K562 (cell line): ENCODE measurements at regions not wholly inside any gene's neighbourhood (a gene's known extent, or its start where the extent isn't known, plus 50 kb on each side); places are given as distances from the start of the nearest gene placed in this dataset.

ENCODE experiments used
- ATAC-seq: fragments of 200-7000 bp; cut with Tn5 transposase; 3 replicates; pipeline ENCODE4 v1.9.1; 2020; ENCODE audit warnings: moderate library complexity
- BruUV-seq: library from RNA; stranded (reverse); fragments of 400-500 nt; replicated peaks from 2 replicates; lab custom pipeline; 2021; lab: Mats Ljungman, UMichigan
- CTCF ChIA-PET: fragments of 300-600 bp; formaldehyde crosslinking; extraction: SDS; loops from one replicate; lab custom pipeline; 2021; ENCODE audit warnings: low intra/inter-chr PET ratio; lab: Yijun Ruan, JAX
- POLR2A ChIA-PET: fragments of 300-600, 350-650 bp; sonication (Branson Sonifier 250); formaldehyde crosslinking; extraction: SDS; loops from one replicate; lab custom pipeline; 2021; ENCODE audit warnings: antibody characterized with exemption, inconsistent platforms; lab: Yijun Ruan, JAX
- DNase-seq, 4 experiments: peaks; one replicate each; pipeline versions ENCODE4 v3.0.0 to v3.0.0-alpha.2; 2011 to 2018; ENCODE audit warnings: low spot score in 3 of 4, mixed read lengths in 3 of 4; ENCODE audit errors: extremely low read depth in 1 of 4
- FAIRE-seq: peaks from 2 replicates; lab custom pipeline; 2011; peaks lifted over from hg19 to GRCh38; lab: Jason Lieb, UNC
- H2AFZ ChIP-seq: 2 replicates; pipeline ENCODE4 v1.6.0; 2011; ENCODE audit warnings: low read depth, low read length, control low read depth, inconsistent platforms
- H3K27ac ChIP-seq: fragments of 200-600 bp; 3 replicates; pipeline ENCODE4 v1.8.0; 2011; ENCODE audit warnings: low read depth, mild to moderate bottlenecking, control low read depth, inconsistent platforms, low read length, moderate library complexity, mixed read lengths; ENCODE audit errors: extremely low read depth
- H3K27me3 ChIP-seq, 2 experiments: fragments of 300-600 bp in 1 of 2; 2 replicates in 1 of 2; 3 replicates in 1 of 2; pipeline versions ENCODE4 v1.6.0 to v1.8.0; 2011; ENCODE audit warnings: inconsistent platforms in 2 of 2, low read length in 2 of 2, mild to moderate bottlenecking in 1 of 2, mixed read lengths in 1 of 2, moderate library complexity in 1 of 2; ENCODE audit not compliant: control insufficient read depth in 2 of 2, insufficient read depth in 2 of 2
- H3K36me3 ChIP-seq: fragments of 300-600 bp; 3 replicates; pipeline ENCODE4 v1.8.0; 2011; ENCODE audit warnings: mild to moderate bottlenecking, low read length, inconsistent platforms; ENCODE audit not compliant: control insufficient read depth, insufficient read depth
- H3K4me1 ChIP-seq, 2 experiments: fragments of 200-600 bp in 1 of 2; replicated peaks in 1 of 2; 2 replicates in 1 of 2; 3 replicates in 1 of 2; pipeline versions ENCODE4 v1.5.1 to v1.8.0; 2011; ENCODE audit warnings: inconsistent platforms in 2 of 2, low read length in 2 of 2, mild to moderate bottlenecking in 1 of 2, mixed read lengths in 1 of 2, moderate library complexity in 1 of 2; ENCODE audit not compliant: control insufficient read depth in 2 of 2, insufficient read depth in 2 of 2
- H3K4me2 ChIP-seq: 2 replicates; pipeline ENCODE4 v1.6.1; 2011; ENCODE audit warnings: low read length, control low read depth, inconsistent platforms, mixed read lengths; ENCODE audit not compliant: insufficient read depth
- H3K4me3 ChIP-seq: fragments of 200-600 bp; sonication (generic), shearing (Covaris generic); 2 replicates; pipeline ENCODE4 v1.5.1; 2016; ENCODE audit warnings: control low read depth, inconsistent platforms
- H3K79me2 ChIP-seq: fragments of 200-600 bp; 3 replicates; pipeline ENCODE4 v1.8.0; 2011; ENCODE audit warnings: low read length, inconsistent platforms; ENCODE audit not compliant: control insufficient read depth, insufficient read depth
- H3K9ac ChIP-seq, 2 experiments: 2 replicates each; pipeline versions ENCODE4 v1.6.0 to v1.6.1; 2011; ENCODE audit warnings: low read depth in 2 of 2, low read length in 2 of 2, control low read depth in 1 of 2, inconsistent platforms in 1 of 2, mild to moderate bottlenecking in 1 of 2, mixed read lengths in 1 of 2; ENCODE audit not compliant: insufficient read depth in 1 of 2
- H3K9me1 ChIP-seq: one replicate; pipeline ENCODE4 v1.6.0; 2011; ENCODE audit warnings: inconsistent platforms, mild to moderate bottlenecking, low read length, moderate library complexity; ENCODE audit not compliant: control insufficient read depth, insufficient read depth
- H3K9me3 ChIP-seq: replicated peaks from 2 replicates; pipeline ENCODE4 v1.5.1; 2011; ENCODE audit warnings: low read depth, low read length, inconsistent platforms; ENCODE audit not compliant: control insufficient read depth, insufficient read depth
- H4K20me1 ChIP-seq: replicated peaks from 2 replicates; pipeline ENCODE4 v1.6.1; 2011; ENCODE audit warnings: low read length, inconsistent platforms, mixed read lengths; ENCODE audit not compliant: control insufficient read depth, insufficient read depth
- CBFB ChIP-seq: sonication (generic); formaldehyde crosslinking; IDR thresholded peaks from 2 replicates; pipeline ENCODE4 v1.4.0; 2020; ENCODE audit warnings: mild to moderate bottlenecking, missing genetic modification reagents
- CBX3 ChIP-seq, 2 experiments: IDR thresholded peaks; 1 replicate in 1 of 2; 2 replicates in 1 of 2; pipeline ENCODE4 v1.6.1; 2012; ENCODE audit warnings: inconsistent platforms in 2 of 2, low read length in 2 of 2, borderline replicate concordance in 1 of 2, control low read depth in 1 of 2
- FOXK2 ChIP-seq, 2 experiments: fragments of 450-650 bp; IDR thresholded peaks in 1 of 2; conservative IDR thresholded peaks in 1 of 2; 2 replicates each; pipeline ENCODE4 v1.6.1; 2016; ENCODE audit warnings: low read depth in 2 of 2, mild to moderate bottlenecking in 1 of 2
- MECOM ChIP-seq: fragments of 250-450 bp; sonication (Bioruptor Pico); IDR thresholded peaks from 2 replicates; pipeline ENCODE4 v1.8.0; 2022; ENCODE audit warnings: inconsistent platforms
- NR2F6 ChIP-seq: fragments of 450-650 bp; formaldehyde crosslinking; IDR thresholded peaks from 2 replicates; pipeline ENCODE4 v1.4.0; 2020; ENCODE audit warnings: mild to moderate bottlenecking
- RBM15 ChIP-seq: fragments of 200-400 bp; formaldehyde crosslinking; IDR thresholded peaks from 2 replicates; pipeline ENCODE4 v1.6.1; 2018; ENCODE audit warnings: mild to moderate bottlenecking, low read length, moderate library complexity; ENCODE audit not compliant: insufficient read depth
- TAF9B ChIP-seq: fragments of 450-650 bp; IDR thresholded peaks from 2 replicates; pipeline ENCODE4 v1.6.1; 2018; ENCODE audit warnings: mild to moderate bottlenecking; ENCODE audit not compliant: partially characterized antibody
- TCF7 ChIP-seq: sonication (generic); IDR thresholded peaks from 2 replicates; pipeline ENCODE4 v1.6.1; 2016; ENCODE audit warnings: antibody characterized with exemption, borderline replicate concordance
- ZNF224 ChIP-seq: sonication (generic); formaldehyde crosslinking; IDR thresholded peaks from 2 replicates; pipeline ENCODE4 v1.8.0; 2022; ENCODE audit warnings: mild to moderate bottlenecking, missing genetic modification reagents
- ZNF707 ChIP-seq: fragments of 250-450 bp; sonication (Bioruptor Pico); conservative IDR thresholded peaks from 2 replicates; pipeline ENCODE4 v1.8.0; 2022; ENCODE audit warnings: inconsistent platforms, mild to moderate bottlenecking, moderate library complexity
- WGBS: fragments of 100-300 bp; shearing (Covaris generic); methylation state at CpG from one replicate; pipeline ENCODE4 v1.1.6; 2016; ENCODE audit warnings: low coverage, mixed read lengths; ENCODE audit not compliant: insufficient coverage; ENCODE audit errors: missing lambda C conversion rate; 5-methylcytosine and 5-hydroxymethylcytosine counted together
- in situ Hi-C: fragments of 300-500 bp; cut with MboI; formaldehyde crosslinking; loops from 4 replicates; pipeline ENCODE4 v1.15.0; 2018; ENCODE audit warnings: inconsistent platforms, mixed read lengths
- intact Hi-C: fragments of 100-400 bp; cut with micrococcal nuclease; formaldehyde crosslinking; loops from 2 replicates; pipeline ENCODE4 v1.14.2; 2022
- TF ChIP-seq, protein P1 (sequence below): sonication (generic); formaldehyde crosslinking; IDR thresholded peaks from 2 replicates; pipeline ENCODE4 v1.8.0; 2022; ENCODE audit warnings: mild to moderate bottlenecking, missing genetic modification reagents, borderline replicate concordance
- TF ChIP-seq, protein P2 (sequence below): fragments of 450-650 bp; IDR thresholded peaks from 2 replicates; pipeline ENCODE4 v1.6.1; 2014; ENCODE audit warnings: low read depth, mild to moderate bottlenecking, moderate library complexity, borderline replicate concordance
- TF ChIP-seq, protein P3 (sequence below): fragments of 450-650 bp; formaldehyde crosslinking; IDR thresholded peaks from 2 replicates; pipeline ENCODE4 v1.4.0; 2022; ENCODE audit warnings: missing genetic modification characterization
- TF ChIP-seq, protein P4 (sequence below): sonication (generic); formaldehyde crosslinking; IDR thresholded peaks from 2 replicates; pipeline ENCODE4 v1.8.1; 2023; ENCODE audit warnings: mild to moderate bottlenecking, missing genetic modification reagents

GRCh38 chr9:119827126-119827525, 457.9 kb upstream of the BRINP1 start (continued):
- TF ChIP-seq, protein P1, sequence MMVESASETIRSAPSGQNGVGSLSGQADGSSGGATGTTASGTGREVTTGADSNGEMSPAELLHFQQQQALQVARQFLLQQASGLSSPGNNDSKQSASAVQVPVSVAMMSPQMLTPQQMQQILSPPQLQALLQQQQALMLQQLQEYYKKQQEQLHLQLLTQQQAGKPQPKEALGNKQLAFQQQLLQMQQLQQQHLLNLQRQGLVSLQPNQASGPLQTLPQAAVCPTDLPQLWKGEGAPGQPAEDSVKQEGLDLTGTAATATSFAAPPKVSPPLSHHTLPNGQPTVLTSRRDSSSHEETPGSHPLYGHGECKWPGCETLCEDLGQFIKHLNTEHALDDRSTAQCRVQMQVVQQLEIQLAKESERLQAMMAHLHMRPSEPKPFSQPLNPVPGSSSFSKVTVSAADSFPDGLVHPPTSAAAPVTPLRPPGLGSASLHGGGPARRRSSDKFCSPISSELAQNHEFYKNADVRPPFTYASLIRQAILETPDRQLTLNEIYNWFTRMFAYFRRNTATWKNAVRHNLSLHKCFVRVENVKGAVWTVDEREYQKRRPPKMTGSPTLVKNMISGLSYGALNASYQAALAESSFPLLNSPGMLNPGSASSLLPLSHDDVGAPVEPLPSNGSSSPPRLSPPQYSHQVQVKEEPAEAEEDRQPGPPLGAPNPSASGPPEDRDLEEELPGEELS (CRISPR knock-in tag): no peak
- TF ChIP-seq ZNF707 (CRISPR knock-in tag) (no peak), FOXK2 (conservative IDR thresholded peaks at IDR 0.05 in 1 of 2, IDR thresholded peaks at IDR 0.05 in 1 of 2; ENCODE audit: low read depth in 2 of 2) (no peak)

DNA sequence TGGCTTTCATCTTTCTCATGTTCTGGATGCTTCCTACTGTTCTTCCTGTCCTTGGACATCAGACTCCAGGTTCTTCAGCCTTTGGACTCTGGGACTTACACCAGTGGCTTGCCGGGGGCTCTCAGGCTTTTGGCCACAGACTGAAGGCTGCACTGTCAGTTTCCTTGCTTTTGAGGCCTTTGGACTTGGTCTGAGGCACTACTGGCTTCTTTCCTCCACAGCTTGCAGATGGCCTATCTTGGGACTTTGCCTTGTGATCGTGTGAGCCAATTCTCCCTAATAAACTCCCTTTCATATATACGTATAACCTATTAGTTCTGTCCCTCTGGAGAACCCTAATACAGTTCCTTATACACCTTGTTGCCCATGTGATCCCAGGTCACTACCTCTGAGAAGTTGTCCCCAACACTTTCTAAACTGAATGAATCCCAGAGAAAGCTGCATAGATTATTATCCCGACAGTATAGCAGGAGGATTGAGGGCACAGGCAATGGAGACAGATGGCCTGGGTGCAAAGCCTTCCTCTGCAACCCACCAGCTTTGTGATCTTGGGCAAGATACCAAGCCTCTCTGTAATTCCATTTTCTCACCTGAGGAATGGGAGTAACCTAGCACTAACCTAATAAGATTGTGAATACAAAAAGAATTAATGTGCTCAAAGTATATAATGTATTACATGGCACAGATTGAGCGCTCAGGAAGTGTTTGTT, 449.6 kb upstream of the BRINP1 start:
- H3K4me3 ChIP-seq: no peak overlapping the region
- ATAC-seq (no peak), DNase-seq (no peak), FAIRE-seq (no peak)
- ChIA-PET POLR2A (no interaction called here), CTCF (no interaction called here)
- no peak overlapping the region for H3K4me2 ChIP-seq
- H3K79me2 ChIP-seq: no peaks in the 10 kb centered on the region
- 0% methylated on average over 5 of the region's 5 CpGs for WGBS
- no TSS peak for BruUV-seq
- no peak overlapping the region for H2AFZ ChIP-seq
- no peaks in the 10 kb centered on the region for H3K27me3 ChIP-seq
- intact Hi-C loops (no loop called here), in situ Hi-C loops (no loop called here)
- no peaks in the 10 kb centered on the region for H3K4me1 ChIP-seq
- H3K36me3 ChIP-seq: no peaks in the 10 kb centered on the region
- no peaks in the 10 kb centered on the region for H3K9me3 ChIP-seq
- H3K9ac ChIP-seq: no peak overlapping the region
- H3K27ac ChIP-seq: no peak overlapping the region
- H3K9me1 ChIP-seq: no peaks in the 10 kb centered on the region
- no peaks in the 10 kb centered on the region for H4K20me1 ChIP-seq
- no peak for TF ChIP-seq ZNF224 (CRISPR knock-in tag)
- TF ChIP-seq, protein P2, sequence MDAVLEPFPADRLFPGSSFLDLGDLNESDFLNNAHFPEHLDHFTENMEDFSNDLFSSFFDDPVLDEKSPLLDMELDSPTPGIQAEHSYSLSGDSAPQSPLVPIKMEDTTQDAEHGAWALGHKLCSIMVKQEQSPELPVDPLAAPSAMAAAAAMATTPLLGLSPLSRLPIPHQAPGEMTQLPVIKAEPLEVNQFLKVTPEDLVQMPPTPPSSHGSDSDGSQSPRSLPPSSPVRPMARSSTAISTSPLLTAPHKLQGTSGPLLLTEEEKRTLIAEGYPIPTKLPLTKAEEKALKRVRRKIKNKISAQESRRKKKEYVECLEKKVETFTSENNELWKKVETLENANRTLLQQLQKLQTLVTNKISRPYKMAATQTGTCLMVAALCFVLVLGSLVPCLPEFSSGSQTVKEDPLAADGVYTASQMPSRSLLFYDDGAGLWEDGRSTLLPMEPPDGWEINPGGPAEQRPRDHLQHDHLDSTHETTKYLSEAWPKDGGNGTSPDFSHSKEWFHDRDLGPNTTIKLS: no peak
- TF ChIP-seq, protein P3, sequence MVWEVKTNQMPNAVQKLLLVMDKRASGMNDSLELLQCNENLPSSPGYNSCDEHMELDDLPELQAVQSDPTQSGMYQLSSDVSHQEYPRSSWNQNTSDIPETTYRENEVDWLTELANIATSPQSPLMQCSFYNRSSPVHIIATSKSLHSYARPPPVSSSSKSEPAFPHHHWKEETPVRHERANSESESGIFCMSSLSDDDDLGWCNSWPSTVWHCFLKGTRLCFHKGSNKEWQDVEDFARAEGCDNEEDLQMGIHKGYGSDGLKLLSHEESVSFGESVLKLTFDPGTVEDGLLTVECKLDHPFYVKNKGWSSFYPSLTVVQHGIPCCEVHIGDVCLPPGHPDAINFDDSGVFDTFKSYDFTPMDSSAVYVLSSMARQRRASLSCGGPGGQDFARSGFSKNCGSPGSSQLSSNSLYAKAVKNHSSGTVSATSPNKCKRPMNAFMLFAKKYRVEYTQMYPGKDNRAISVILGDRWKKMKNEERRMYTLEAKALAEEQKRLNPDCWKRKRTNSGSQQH (CRISPR knock-in tag): no peak
- TF ChIP-seq CBFB (CRISPR knock-in tag): no peak
- no peak for TF ChIP-seq CBX3 (IDR thresholded peaks at IDR 0.05; ENCODE audit: borderline replicate concordance in 1 of 2, low read length in 2 of 2)
- TF ChIP-seq NR2F6: no peak
- TF ChIP-seq MECOM (CRISPR knock-in tag): no peak
- TF ChIP-seq TCF7: no peak
- TF ChIP-seq, protein P4, sequence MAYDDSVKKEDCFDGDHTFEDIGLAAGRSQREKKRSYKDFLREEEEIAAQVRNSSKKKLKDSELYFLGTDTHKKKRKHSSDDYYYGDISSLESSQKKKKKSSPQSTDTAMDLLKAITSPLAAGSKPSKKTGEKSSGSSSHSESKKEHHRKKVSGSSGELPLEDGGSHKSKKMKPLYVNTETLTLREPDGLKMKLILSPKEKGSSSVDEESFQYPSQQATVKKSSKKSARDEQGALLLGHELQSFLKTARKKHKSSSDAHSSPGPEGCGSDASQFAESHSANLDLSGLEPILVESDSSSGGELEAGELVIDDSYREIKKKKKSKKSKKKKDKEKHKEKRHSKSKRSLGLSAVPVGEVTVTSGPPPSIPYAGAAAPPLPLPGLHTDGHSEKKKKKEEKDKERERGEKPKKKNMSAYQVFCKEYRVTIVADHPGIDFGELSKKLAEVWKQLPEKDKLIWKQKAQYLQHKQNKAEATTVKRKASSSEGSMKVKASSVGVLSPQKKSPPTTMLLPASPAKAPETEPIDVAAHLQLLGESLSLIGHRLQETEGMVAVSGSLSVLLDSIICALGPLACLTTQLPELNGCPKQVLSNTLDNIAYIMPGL (CRISPR knock-in tag): no peak
- TF ChIP-seq TAF9B: no peak
- no peak for TF ChIP-seq RBM15
